Body of pancreas (tissue), 4 donors: ENCODE measurements at regions not wholly inside any gene's neighbourhood (a gene's known extent, or its start where the extent isn't known, plus 50 kb on each side); places are given as distances from the start of the nearest gene placed in this dataset.

Experiments
- ATAC-seq: fragments of 150-250 bp; one replicate; pipeline ENCODE4 v1.9.1; 2016
- DNase-seq, 4 donors: peaks; one replicate each; pipeline ENCODE4 v3.0.0-alpha.2; 2019
- H3K27ac ChIP-seq, 4 donors: fragments of 200-600 bp; sonication (generic); 1 replicate in 3 of 4; 2 replicates in 1 of 4; pipeline versions ENCODE4 v1.5.1 to v1.6.1; 2016 to 2019; ENCODE audit warnings: mild to moderate bottlenecking in 1 of 4, mixed read lengths in 1 of 4, moderate library complexity in 1 of 4
- H3K27me3 ChIP-seq, 2 donors: fragments of 200-600 bp; sonication (generic); one replicate each; pipeline ENCODE4 v1.6.0; 2016; ENCODE audit warnings: mild to moderate bottlenecking in 1 of 2
- H3K36me3 ChIP-seq, 2 donors: fragments of 200-600 bp; sonication (generic); replicated peaks in 1 of 2; 2 replicates each; pipeline ENCODE4 v1.5.1; 2016; ENCODE audit warnings: low read depth in 2 of 2; ENCODE audit not compliant: insufficient read depth in 1 of 2
- H3K4me1 ChIP-seq: fragments of 200-600 bp; sonication (generic); one replicate; pipeline ENCODE4 v1.6.0; 2016
- H3K4me3 ChIP-seq, 2 donors: fragments of 200-600 bp; sonication (generic); 1 replicate in 1 of 2; 2 replicates in 1 of 2; pipeline ENCODE4 v1.5.1; 2016 to 2019
- H3K9me3 ChIP-seq, 3 donors: fragments of 200-600 bp; sonication (generic); 1 replicate in 2 of 3; 2 replicates in 1 of 3; pipeline ENCODE4 v1.5.1; 2016
- CTCF ChIP-seq, 7 experiments: fragments of 450-650 bp in 4 of 7; fragments of 200-600 bp in 3 of 7; sonication (generic) in 3 of 7; IDR thresholded peaks; one replicate each; pipeline ENCODE4 v1.5.1; 2016 to 2019; ENCODE audit warnings: antibody characterized with exemption in 7 of 7
- POLR2A ChIP-seq, 3 donors: fragments of 450-650 bp; IDR thresholded peaks; one replicate each; pipeline ENCODE4 v1.6.1; 2016; ENCODE audit warnings: antibody characterized with exemption in 3 of 3, mild to moderate bottlenecking in 2 of 3
- WGBS, 2 donors: methylation state at CpG; one replicate each; pipeline ENCODE4 v1.1.5; 2017; 5-methylcytosine and 5-hydroxymethylcytosine counted together
- intact Hi-C: fragments of 100-400 bp; cut with DNase I; formaldehyde crosslinking; loops from one replicate; pipeline ENCODE4 v1.15.1; 2023

GRCh38 chr18:60060578-60060977 is 160.8 kb downstream of the PMAIP1 start:
- no peak for TF ChIP-seq POLR2A (IDR thresholded peaks at IDR 0.05)
- no peak for TF ChIP-seq CTCF (IDR thresholded peaks at IDR 0.05)
- intact Hi-C loops, result no loop called here
- DNase-seq (no peak), ATAC-seq (no peak)
- 48 to 66% methylated on average over 3 of the region's 3 CpGs for WGBS, 2 donors
- Histone ChIP-seq H3K27ac (no peak overlapping the region), H3K9me3 (no peaks in the 10 kb centered on the region), H3K4me3 (no peak overlapping the region), H3K27me3 (no peaks in the 10 kb centered on the region), H3K36me3 (no peaks in the 10 kb centered on the region), H3K4me1 (no peaks in the 10 kb centered on the region)

- Histone ChIP-seq H3K9me3 (no peaks in the 10 kb centered on the region), H3K4me3 (no peak overlapping the region), H3K27ac (no peak overlapping the region), H3K4me1 (no peaks in the 10 kb centered on the region), H3K36me3 (no peaks in the 10 kb centered on the region), H3K27me3 (no peaks in the 10 kb centered on the region)
- TF ChIP-seq POLR2A (IDR thresholded peaks at IDR 0.05) (no peak), CTCF (IDR thresholded peaks at IDR 0.05) (no peak)
- ATAC-seq (no peak), DNase-seq (no peak)
- intact Hi-C loops, result no loop called here
- WGBS, 2 donors, result 21 to 46% methylated on average over 1 of the region's 1 CpG
Measured at GRCh38 chr18:60060026-60060425, 160.2 kb downstream of the PMAIP1 start.

- Histone ChIP-seq H3K9me3 (no peaks in the 10 kb centered on the region), H3K27ac (no peak overlapping the region)
- ATAC-seq, result no peak
Measured at GRCh38 chr18:60059216-60059615, 159.4 kb downstream of the PMAIP1 start.

GRCh38 chr18:60053747-60054304 is 154.0 kb downstream of the PMAIP1 start:
- H3K27me3 ChIP-seq, result no peaks in the 10 kb centered on the region
- TF ChIP-seq CTCF (IDR thresholded peaks at IDR 0.05) (no peak), POLR2A (IDR thresholded peaks at IDR 0.05) (no peak)

More at GRCh38 chr18:60059216-60059615, 159.4 kb downstream of the PMAIP1 start:
- no peak for DNase-seq
- intact Hi-C loops, result no loop called here
- TF ChIP-seq POLR2A (IDR thresholded peaks at IDR 0.05) (no peak), CTCF (IDR thresholded peaks at IDR 0.05) (no peak)
- Histone ChIP-seq H3K4me1 (no peaks in the 10 kb centered on the region), H3K27me3 (no peaks in the 10 kb centered on the region), H3K36me3 (no peaks in the 10 kb centered on the region), H3K4me3 (no peak overlapping the region)
- WGBS, 2 donors, result 65% methylated on average over 3 of the region's 3 CpGs

GRCh38 chr18:60050821-60051220 is 151.0 kb downstream of the PMAIP1 start:
- H3K27ac ChIP-seq, result no peak overlapping the region
- no peaks in the 10 kb centered on the region for H3K27me3 ChIP-seq
- WGBS, 2 donors, result 25 to 41% methylated on average over 1 of the region's 1 CpG
- H3K36me3 ChIP-seq, result no peaks in the 10 kb centered on the region
- DNase-seq (no peak), ATAC-seq (no peak)
- no peaks in the 10 kb centered on the region for H3K9me3 ChIP-seq
- intact Hi-C loops, result no loop called here
- no peaks in the 10 kb centered on the region for H3K4me1 ChIP-seq
- TF ChIP-seq CTCF (IDR thresholded peaks at IDR 0.05) (no peak), POLR2A (IDR thresholded peaks at IDR 0.05) (no peak)
- no peak overlapping the region for H3K4me3 ChIP-seq

More at GRCh38 chr18:60053747-60054304, 154.0 kb downstream of the PMAIP1 start:
- Histone ChIP-seq H3K4me3 (no peak overlapping the region), H3K9me3 (no peaks in the 10 kb centered on the region), H3K4me1 (no peaks in the 10 kb centered on the region), H3K27ac (no peak overlapping the region), H3K36me3 (no peaks in the 10 kb centered on the region)
- 66 to 73% methylated on average over 8 of the region's 8 CpGs for WGBS, 2 donors
- no peak for DNase-seq
- ATAC-seq, result no peak
- intact Hi-C loops, result no loop called here
